Mammary epithelial cell (primary cell): ENCODE measurements at regions not wholly inside any gene's neighbourhood (a gene's known extent, or its start where the extent isn't known, plus 50 kb on each side); places are given as distances from the start of the nearest gene placed in this dataset.
"Not testable (repeated sequence)": the region's sequence is repeated elsewhere in the genome, so short reads cannot be mapped to it uniquely, and the experiment has no call there.

Source experiments
- EZH2 ChIP-seq: IDR thresholded peaks from 2 replicates; pipeline ENCODE4 v1.6.1; 2012; ENCODE audit warnings: low read length, inconsistent platforms, borderline replicate concordance
- TF ChIP-seq, protein P1 (sequence below), 2 donors: IDR thresholded peaks in 1 of 2; conservative IDR thresholded peaks in 1 of 2; 2 replicates each; pipeline ENCODE4 v1.5.1; 2011 to 2012; ENCODE audit warnings: inconsistent platforms in 2 of 2, low read length in 2 of 2, mild to moderate bottlenecking in 2 of 2, control low read depth in 1 of 2, low read depth in 1 of 2; ENCODE audit not compliant: insufficient read depth in 1 of 2; ENCODE audit errors: extremely low read depth in 1 of 2

GRCh38 chr17:15832921-15833480 lies 100.9 kb downstream of the TBC1D26 start:
- TF ChIP-seq, protein P1, sequence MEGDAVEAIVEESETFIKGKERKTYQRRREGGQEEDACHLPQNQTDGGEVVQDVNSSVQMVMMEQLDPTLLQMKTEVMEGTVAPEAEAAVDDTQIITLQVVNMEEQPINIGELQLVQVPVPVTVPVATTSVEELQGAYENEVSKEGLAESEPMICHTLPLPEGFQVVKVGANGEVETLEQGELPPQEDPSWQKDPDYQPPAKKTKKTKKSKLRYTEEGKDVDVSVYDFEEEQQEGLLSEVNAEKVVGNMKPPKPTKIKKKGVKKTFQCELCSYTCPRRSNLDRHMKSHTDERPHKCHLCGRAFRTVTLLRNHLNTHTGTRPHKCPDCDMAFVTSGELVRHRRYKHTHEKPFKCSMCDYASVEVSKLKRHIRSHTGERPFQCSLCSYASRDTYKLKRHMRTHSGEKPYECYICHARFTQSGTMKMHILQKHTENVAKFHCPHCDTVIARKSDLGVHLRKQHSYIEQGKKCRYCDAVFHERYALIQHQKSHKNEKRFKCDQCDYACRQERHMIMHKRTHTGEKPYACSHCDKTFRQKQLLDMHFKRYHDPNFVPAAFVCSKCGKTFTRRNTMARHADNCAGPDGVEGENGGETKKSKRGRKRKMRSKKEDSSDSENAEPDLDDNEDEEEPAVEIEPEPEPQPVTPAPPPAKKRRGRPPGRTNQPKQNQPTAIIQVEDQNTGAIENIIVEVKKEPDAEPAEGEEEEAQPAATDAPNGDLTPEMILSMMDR (conservative IDR thresholded peaks at IDR 0.05 in 1 of 2, IDR thresholded peaks at IDR 0.05 in 1 of 2; ENCODE audit: extremely low read depth in 1 of 2, insufficient read depth in 1 of 2, low read depth in 1 of 2, low read length in 2 of 2) = not testable (repeated sequence)
- TF ChIP-seq EZH2 = not testable (repeated sequence)
